Mesendoderm (in vitro differentiated cells): ENCODE measurements at regions not wholly inside any gene's neighbourhood (a gene's known extent, or its start where the extent isn't known, plus 50 kb on each side); places are given as distances from the start of the nearest gene placed in this dataset.
"Not testable (repeated sequence)": the region's sequence is repeated elsewhere in the genome, so short reads cannot be mapped to it uniquely, and the experiment has no call there.

Experiments
- DNase-seq: peaks from one replicate; pipeline ENCODE4 v3.0.0; 2013
- H2AK5ac ChIP-seq: 2 replicates; pipeline ENCODE4 v1.6.1; 2013; ENCODE audit warnings: low read length, inconsistent platforms
- H2BK120ac ChIP-seq: 2 replicates; pipeline ENCODE4 v1.6.1; 2013; ENCODE audit warnings: low read depth, mild to moderate bottlenecking, low read length, moderate library complexity, mixed read lengths
- H2BK15ac ChIP-seq: replicated peaks from 2 replicates; pipeline ENCODE4 v1.6.1; 2013; ENCODE audit warnings: low read depth, mild to moderate bottlenecking, moderate library complexity
- H2BK5ac ChIP-seq: 2 replicates; pipeline ENCODE4 v1.6.1; 2013; ENCODE audit warnings: low read length, inconsistent platforms
- H3K18ac ChIP-seq: 2 replicates; pipeline ENCODE4 v1.6.1; 2013; ENCODE audit warnings: mild to moderate bottlenecking, low read length, mixed read lengths
- H3K23ac ChIP-seq: one replicate; pipeline ENCODE4 v1.6.1; 2013; ENCODE audit warnings: low read length
- H3K27ac ChIP-seq: 2 replicates; pipeline ENCODE4 v1.5.1; 2013; ENCODE audit warnings: low read depth, mild to moderate bottlenecking, inconsistent platforms, low read length, moderate library complexity
- H3K27me3 ChIP-seq: 2 replicates; pipeline ENCODE4 v1.6.1; 2013; ENCODE audit warnings: low read length, control low read depth, mild to moderate bottlenecking, inconsistent platforms; ENCODE audit not compliant: insufficient read depth, poor library complexity
- H3K36me3 ChIP-seq: 2 replicates; pipeline ENCODE4 v1.6.1; 2013; ENCODE audit warnings: low read length, inconsistent platforms; ENCODE audit not compliant: control insufficient read depth, insufficient read depth
- H3K4ac ChIP-seq: one replicate; pipeline ENCODE4 v1.6.1; 2013; ENCODE audit warnings: low read depth, mild to moderate bottlenecking, low read length, moderate library complexity
- H3K4me1 ChIP-seq: 2 replicates; pipeline ENCODE4 v1.6.1; 2013; ENCODE audit warnings: low read depth, low read length, inconsistent platforms; ENCODE audit not compliant: control insufficient read depth
- H3K4me2 ChIP-seq: 2 replicates; pipeline ENCODE4 v1.6.1; 2013; ENCODE audit warnings: low read length
- H3K4me3 ChIP-seq: 2 replicates; pipeline ENCODE4 v1.5.1; 2013; ENCODE audit warnings: mild to moderate bottlenecking, low read length
- H3K56ac ChIP-seq: one replicate; pipeline ENCODE4 v1.6.1; 2013; ENCODE audit warnings: low read length
- H3K79me1 ChIP-seq: 2 replicates; pipeline ENCODE4 v1.6.1; 2013; ENCODE audit warnings: low read length, inconsistent platforms
- H3K79me2 ChIP-seq: 2 replicates; pipeline ENCODE4 v1.6.1; 2013; ENCODE audit warnings: mild to moderate bottlenecking, low read length; ENCODE audit not compliant: control insufficient read depth, insufficient read depth
- H3K9ac ChIP-seq: 2 replicates; pipeline ENCODE4 v1.6.1; 2013; ENCODE audit warnings: low read length, inconsistent platforms
- H4K5ac ChIP-seq: one replicate; pipeline ENCODE4 v1.6.1; 2013; ENCODE audit warnings: low read length
- H4K8ac ChIP-seq: one replicate; pipeline ENCODE4 v1.6.1; 2013; ENCODE audit warnings: low read depth, mild to moderate bottlenecking, control low read depth, low read length, moderate library complexity
- WGBS: extraction: QIAGEN DNeasy Blood & Tissue Kit; methylation state at CpG from one replicate; pipeline ENCODE4 v1.1.7; 2013; ENCODE audit warnings: low lambda C conversion rate, missing lambda C conversion rate; ENCODE audit not compliant: insufficient coverage; ENCODE audit errors: extremely low coverage; 5-methylcytosine and 5-hydroxymethylcytosine counted together

DNA sequence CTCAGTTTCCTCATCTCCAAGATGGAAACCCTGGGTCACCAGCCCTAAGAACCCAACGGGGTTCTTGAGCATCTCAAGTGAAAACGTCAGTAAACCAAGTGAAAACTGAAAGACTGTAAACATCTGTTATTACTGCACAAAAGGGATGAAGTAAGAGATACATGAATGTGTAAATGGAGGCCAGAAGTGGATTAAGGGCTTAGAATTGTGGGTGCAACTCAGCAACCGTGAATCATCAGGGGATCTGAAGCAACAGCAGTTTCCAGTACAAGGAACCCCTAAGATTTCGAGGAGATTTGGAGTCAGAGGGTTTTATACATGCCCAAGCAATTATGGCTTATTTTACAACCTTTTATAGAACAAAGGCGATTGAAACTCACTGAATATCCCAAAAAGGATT lies 95.7 kb upstream of the SVIL start:
- Histone ChIP-seq H3K23ac (no peak overlapping the region), H3K36me3 (no peaks in the 10 kb centered on the region), H3K27me3 (no peaks in the 10 kb centered on the region), H3K4me2 (no peak overlapping the region), H3K9ac (no peak overlapping the region), H3K4me3 (no peak overlapping the region), H2BK120ac (no peak overlapping the region), H3K79me1 (peaks cover 16% of the 10 kb centered on the region), H2AK5ac (no peak overlapping the region), H4K5ac (no peak overlapping the region), H2BK5ac (no peak overlapping the region), H2BK15ac (no peak overlapping the region), H3K4ac (no peak overlapping the region), H4K8ac (no peak overlapping the region), H3K56ac (no peak overlapping the region), H3K79me2 (peaks cover 32% of the 10 kb centered on the region), H3K18ac (no peak overlapping the region), H3K4me1 (peaks cover 9% of the 10 kb centered on the region), H3K27ac (no peak overlapping the region)
- DNase-seq = no peak
- WGBS = no CpG with 5 or more reads among the region's 5 CpGs

DNA sequence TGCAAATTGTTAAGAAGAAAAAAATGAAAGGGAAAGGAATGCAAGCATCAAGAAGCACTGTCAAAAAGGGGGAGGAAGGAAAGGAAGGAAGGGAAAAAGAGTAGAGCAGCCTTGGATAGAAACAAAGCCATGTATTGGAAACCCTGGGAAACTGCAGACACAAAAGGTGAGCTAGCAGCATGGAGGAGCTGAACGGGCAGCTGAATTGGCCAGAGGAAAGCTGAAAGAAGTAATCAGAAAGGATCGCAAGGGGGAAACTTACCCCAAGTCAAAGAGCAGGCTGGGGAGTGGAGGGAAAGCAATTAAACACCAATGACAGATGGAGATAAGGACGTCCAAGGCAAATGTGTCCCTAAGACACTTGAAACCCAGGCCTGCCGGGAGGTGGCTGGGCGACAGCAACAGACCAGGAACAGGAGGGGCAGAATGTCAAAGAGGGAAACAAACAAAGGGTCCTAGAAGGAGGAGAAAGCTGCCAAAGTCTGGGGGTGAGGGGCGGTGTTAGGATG lies 93.8 kb upstream of the SVIL start:
- Histone ChIP-seq H2BK5ac (no peak overlapping the region), H2BK15ac (no peak overlapping the region), H2AK5ac (no peak overlapping the region), H3K4me1 (peaks cover 9% of the 10 kb centered on the region), H3K18ac (no peak overlapping the region), H4K5ac (no peak overlapping the region), H3K9ac (no peak overlapping the region), H4K8ac (no peak overlapping the region), H3K23ac (no peak overlapping the region), H3K56ac (peak overlapping the region; percentile 51), H3K36me3 (no peaks in the 10 kb centered on the region), H2BK120ac (no peak overlapping the region), H3K79me1 (peaks cover 15% of the 10 kb centered on the region), H3K4me2 (no peak overlapping the region), H3K27me3 (no peaks in the 10 kb centered on the region), H3K27ac (no peak overlapping the region), H3K79me2 (peaks cover 31% of the 10 kb centered on the region), H3K4ac (no peak overlapping the region), H3K4me3 (no peak overlapping the region)
- peak; percentile 81 for DNase-seq
- WGBS = no CpG with 5 or more reads among the region's 6 CpGs

DNA sequence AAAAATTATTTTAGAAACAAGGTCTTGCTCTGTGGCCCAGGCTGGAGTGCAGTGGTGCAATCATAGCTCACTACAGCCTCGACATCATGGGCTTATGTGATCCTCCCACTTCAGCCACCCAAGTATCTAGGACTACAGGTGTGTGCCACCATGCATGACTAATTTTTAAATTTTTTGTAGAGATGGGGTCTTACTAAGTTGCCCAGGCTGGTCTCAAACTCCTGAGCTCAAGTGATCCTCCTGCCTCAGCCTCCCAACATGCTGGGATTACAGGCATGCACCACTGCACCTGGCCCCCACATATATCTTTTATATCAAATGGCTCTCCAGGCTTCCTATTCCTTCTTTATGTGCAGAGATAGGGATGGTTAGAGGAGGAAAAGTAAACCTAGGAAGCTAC lies 91.2 kb upstream of the SVIL start:
- H3K56ac ChIP-seq, H3K27me3 ChIP-seq, H3K18ac ChIP-seq, H3K23ac ChIP-seq, H3K4ac ChIP-seq, DNase-seq, H3K9ac ChIP-seq, H3K27ac ChIP-seq, H3K4me2 ChIP-seq, H2BK120ac ChIP-seq, H2AK5ac ChIP-seq, H2BK15ac ChIP-seq, H2BK5ac ChIP-seq, H3K4me3 ChIP-seq, H4K5ac ChIP-seq, H3K4me1 ChIP-seq, H3K36me3 ChIP-seq, H4K8ac ChIP-seq: not testable (repeated sequence)
- WGBS = no CpG with 5 or more reads among the region's 1 CpG
- Histone ChIP-seq H3K79me2 (peaks cover 27% of the 10 kb centered on the region), H3K79me1 (peaks cover 11% of the 10 kb centered on the region)

DNA sequence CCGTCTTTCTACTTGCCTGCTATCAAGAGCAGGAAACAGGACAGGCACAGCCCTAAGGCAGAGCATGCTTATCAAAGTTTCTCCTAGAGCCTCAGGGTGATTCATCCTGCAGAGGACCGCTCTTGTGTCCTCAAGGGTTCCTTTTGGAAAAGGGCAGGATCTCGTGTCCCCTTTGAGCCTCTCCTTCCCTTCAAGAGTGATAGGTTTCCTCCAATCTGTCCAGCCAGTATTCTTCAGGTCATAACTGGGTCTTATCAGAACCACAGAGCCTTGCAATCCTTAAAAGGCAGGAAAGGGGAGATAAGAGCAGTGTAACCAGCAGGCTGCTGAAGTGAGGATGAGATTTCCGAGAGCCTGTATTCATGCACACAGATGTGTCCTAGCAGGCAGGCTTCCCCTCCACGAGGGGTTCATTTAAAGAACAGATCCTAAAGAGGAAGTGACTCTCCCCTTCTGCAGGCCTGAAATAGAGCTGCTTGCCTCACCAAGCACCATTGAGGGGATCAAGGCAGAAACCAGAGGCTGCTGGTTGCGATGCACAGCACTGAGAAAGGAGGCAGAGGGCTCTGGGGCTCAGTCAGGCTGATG lies 90.5 kb upstream of the SVIL start:
- no peak overlapping the region for H2BK120ac ChIP-seq
- DNase-seq = peak; percentile 86

DNA sequence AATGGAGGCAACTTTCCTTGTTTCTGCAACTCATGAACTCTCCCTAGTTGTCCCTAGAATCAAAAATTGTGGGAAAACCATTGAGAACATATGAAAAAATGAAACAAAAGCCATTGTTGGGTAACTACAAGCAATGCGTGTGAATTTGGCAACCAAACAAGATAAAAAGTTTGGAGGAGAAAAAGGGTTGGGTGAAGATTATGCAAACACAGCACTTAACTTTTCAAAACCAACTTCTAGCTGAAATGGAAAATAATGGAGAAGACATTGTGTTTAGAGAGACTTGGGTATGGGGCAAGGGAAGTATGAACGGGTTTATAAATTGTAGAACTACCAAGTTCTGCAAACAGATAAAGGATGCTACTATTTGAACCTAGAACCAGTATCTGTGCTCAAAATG lies 89.0 kb upstream of the SVIL start:
- Histone ChIP-seq H3K27ac (no peak overlapping the region), H3K79me1 (peaks cover 10% of the 10 kb centered on the region), H2BK5ac (no peak overlapping the region), H4K5ac (no peak overlapping the region), H3K4me3 (no peak overlapping the region), H3K9ac (no peak overlapping the region), H3K4me2 (no peak overlapping the region), H4K8ac (no peak overlapping the region), H3K4ac (no peak overlapping the region), H3K56ac (no peak overlapping the region), H3K79me2 (peaks cover 22% of the 10 kb centered on the region), H3K27me3 (no peaks in the 10 kb centered on the region), H2BK15ac (no peak overlapping the region), H3K23ac (no peak overlapping the region), H2AK5ac (no peak overlapping the region), H3K18ac (no peak overlapping the region), H2BK120ac (no peak overlapping the region), H3K4me1 (peaks cover 5% of the 10 kb centered on the region), H3K36me3 (no peaks in the 10 kb centered on the region)
- no peak for DNase-seq
- no CpG with 5 or more reads among the region's 2 CpGs for WGBS

More for the DNA sequence above, 90.5 kb upstream of the SVIL start:
- Histone ChIP-seq H2AK5ac (no peak overlapping the region), H3K56ac (peak overlapping the region; percentile 37), H4K5ac (no peak overlapping the region), H3K4me3 (no peak overlapping the region), H4K8ac (no peak overlapping the region), H3K79me2 (peaks cover 24% of the 10 kb centered on the region), H2BK5ac (peak overlapping the region; percentile 51), H3K79me1 (peaks cover 11% of the 10 kb centered on the region), H3K18ac (peak overlapping the region; percentile 61), H3K23ac (no peak overlapping the region), H3K4me1 (peaks cover 9% of the 10 kb centered on the region), H3K27me3 (no peaks in the 10 kb centered on the region), H3K27ac (peak overlapping the region; percentile 15), H2BK15ac (no peak overlapping the region), H3K9ac (peak overlapping the region; percentile 26), H3K4ac (no peak overlapping the region), H3K36me3 (no peaks in the 10 kb centered on the region), H3K4me2 (no peak overlapping the region)
- WGBS = no CpG with 5 or more reads among the region's 6 CpGs

DNA sequence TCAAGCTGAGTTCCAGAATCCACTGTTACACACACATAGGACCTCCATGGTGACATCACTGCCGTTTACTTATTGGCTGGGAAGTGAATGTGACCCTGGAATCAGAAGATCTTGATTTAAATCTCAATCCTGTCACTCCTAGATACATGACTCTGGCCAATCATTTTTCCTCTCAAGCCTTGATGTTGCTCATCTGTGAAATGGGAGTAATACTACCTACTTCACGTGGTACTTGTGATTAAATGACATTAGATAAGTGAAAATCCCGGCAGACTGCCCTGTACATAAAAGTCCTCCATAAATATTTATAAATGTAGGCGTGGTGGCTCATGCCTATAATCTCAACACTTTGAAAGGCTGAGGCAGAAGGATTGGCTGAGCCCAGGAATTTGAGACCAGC lies 88.0 kb upstream of the SVIL start:
- Histone ChIP-seq H3K36me3 (no peaks in the 10 kb centered on the region), H2BK5ac (no peak overlapping the region), H3K9ac (no peak overlapping the region), H3K27me3 (no peaks in the 10 kb centered on the region), H4K8ac (no peak overlapping the region), H3K4me2 (no peak overlapping the region), H3K4me3 (no peak overlapping the region), H3K4ac (no peak overlapping the region), H2AK5ac (no peak overlapping the region), H2BK15ac (no peak overlapping the region), H3K18ac (no peak overlapping the region), H3K79me1 (peaks cover 11% of the 10 kb centered on the region), H3K79me2 (peaks cover 20% of the 10 kb centered on the region), H4K5ac (no peak overlapping the region), H3K27ac (no peak overlapping the region), H3K56ac (no peak overlapping the region), H3K23ac (no peak overlapping the region), H2BK120ac (no peak overlapping the region), H3K4me1 (peaks cover 3% of the 10 kb centered on the region)
- DNase-seq = no peak
- no CpG with 5 or more reads among the region's 4 CpGs for WGBS
